Peyer's patch (tissue), 4 donors: ENCODE measurements at regions not wholly inside any gene's neighbourhood (a gene's known extent, or its start where the extent isn't known, plus 50 kb on each side); places are given as distances from the start of the nearest gene placed in this dataset.
"Not testable (repeated sequence)": the region's sequence is repeated elsewhere in the genome, so short reads cannot be mapped to it uniquely, and the experiment has no call there.

ENCODE experiments used
- DNase-seq, 3 donors: peaks; one replicate each; pipeline ENCODE4 v3.0.0-alpha.2; 2017 to 2019
- H3K27ac ChIP-seq, 4 donors: fragments of 200-600 bp; sonication (generic); one replicate each; pipeline ENCODE4 v1.5.1; 2016 to 2019
- H3K27me3 ChIP-seq, 2 donors: fragments of 200-600 bp; sonication (generic); one replicate each; pipeline ENCODE4 v1.5.1; 2019
- H3K36me3 ChIP-seq, 3 donors: fragments of 200-600 bp; sonication (generic); one replicate each; pipeline ENCODE4 v1.5.1; 2016 to 2019
- H3K4me1 ChIP-seq, 4 donors: fragments of 200-600 bp; sonication (generic); one replicate each; pipeline ENCODE4 v1.5.1; 2016 to 2019
- H3K4me3 ChIP-seq, 4 donors: fragments of 200-600 bp; sonication (generic); 1 replicate in 3 of 4; 2 replicates in 1 of 4; pipeline ENCODE4 v1.5.1; 2016 to 2019; ENCODE audit warnings: mild to moderate bottlenecking in 1 of 4
- H3K9me3 ChIP-seq, 4 donors: fragments of 200-600 bp; sonication (generic); one replicate each; pipeline ENCODE4 v1.5.1; 2016 to 2019; ENCODE audit warnings: mild to moderate bottlenecking in 1 of 4
- POLR2A ChIP-seq, 2 donors: fragments of 450-650 bp; IDR thresholded peaks; one replicate each; pipeline ENCODE4 v1.5.1; 2017; ENCODE audit warnings: antibody characterized with exemption in 2 of 2, mild to moderate bottlenecking in 2 of 2, moderate library complexity in 2 of 2
- TF ChIP-seq, protein P1 (sequence below), 6 experiments: fragments of 450-650 bp in 4 of 6; fragments of 200-600 bp in 2 of 6; sonication (generic) in 1 of 6; IDR thresholded peaks; one replicate each; pipeline ENCODE4 v1.5.1; 2017 to 2019; ENCODE audit warnings: antibody characterized with exemption in 6 of 6, mild to moderate bottlenecking in 3 of 6, moderate library complexity in 1 of 6

DNA sequence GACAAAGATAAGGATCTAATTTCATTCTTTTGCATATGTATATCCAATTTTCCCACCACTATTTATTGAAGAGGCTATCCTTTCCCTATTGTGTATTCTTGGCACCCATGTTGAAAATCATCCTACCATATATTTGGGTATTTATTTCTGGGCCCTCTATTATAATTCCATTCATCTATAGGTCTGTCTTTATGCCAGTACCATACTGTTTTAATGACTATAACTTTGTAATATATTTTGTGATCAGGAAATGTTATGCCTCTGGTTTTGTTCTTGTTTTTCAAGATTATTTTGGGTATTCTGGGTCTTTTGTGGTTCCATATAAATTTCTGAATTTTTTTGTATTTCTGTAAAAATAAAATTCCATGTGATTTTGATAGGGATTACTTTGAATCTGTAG, 347.6 kb upstream of the SULF2 start:
- H3K36me3 ChIP-seq, result no peaks in the 10 kb centered on the region
- no peak for TF ChIP-seq POLR2A (IDR thresholded peaks at IDR 0.05)
- TF ChIP-seq, protein P1, sequence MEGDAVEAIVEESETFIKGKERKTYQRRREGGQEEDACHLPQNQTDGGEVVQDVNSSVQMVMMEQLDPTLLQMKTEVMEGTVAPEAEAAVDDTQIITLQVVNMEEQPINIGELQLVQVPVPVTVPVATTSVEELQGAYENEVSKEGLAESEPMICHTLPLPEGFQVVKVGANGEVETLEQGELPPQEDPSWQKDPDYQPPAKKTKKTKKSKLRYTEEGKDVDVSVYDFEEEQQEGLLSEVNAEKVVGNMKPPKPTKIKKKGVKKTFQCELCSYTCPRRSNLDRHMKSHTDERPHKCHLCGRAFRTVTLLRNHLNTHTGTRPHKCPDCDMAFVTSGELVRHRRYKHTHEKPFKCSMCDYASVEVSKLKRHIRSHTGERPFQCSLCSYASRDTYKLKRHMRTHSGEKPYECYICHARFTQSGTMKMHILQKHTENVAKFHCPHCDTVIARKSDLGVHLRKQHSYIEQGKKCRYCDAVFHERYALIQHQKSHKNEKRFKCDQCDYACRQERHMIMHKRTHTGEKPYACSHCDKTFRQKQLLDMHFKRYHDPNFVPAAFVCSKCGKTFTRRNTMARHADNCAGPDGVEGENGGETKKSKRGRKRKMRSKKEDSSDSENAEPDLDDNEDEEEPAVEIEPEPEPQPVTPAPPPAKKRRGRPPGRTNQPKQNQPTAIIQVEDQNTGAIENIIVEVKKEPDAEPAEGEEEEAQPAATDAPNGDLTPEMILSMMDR (IDR thresholded peaks at IDR 0.05), result no peak
- H3K27ac ChIP-seq, result no peak overlapping the region
- H3K9me3 ChIP-seq, result no peaks in the 10 kb centered on the region
- no peak overlapping the region for H3K4me3 ChIP-seq
- H3K4me1 ChIP-seq, result no peaks in the 10 kb centered on the region
- DNase-seq, result no peak
- H3K27me3 ChIP-seq, result no peaks in the 10 kb centered on the region

DNA sequence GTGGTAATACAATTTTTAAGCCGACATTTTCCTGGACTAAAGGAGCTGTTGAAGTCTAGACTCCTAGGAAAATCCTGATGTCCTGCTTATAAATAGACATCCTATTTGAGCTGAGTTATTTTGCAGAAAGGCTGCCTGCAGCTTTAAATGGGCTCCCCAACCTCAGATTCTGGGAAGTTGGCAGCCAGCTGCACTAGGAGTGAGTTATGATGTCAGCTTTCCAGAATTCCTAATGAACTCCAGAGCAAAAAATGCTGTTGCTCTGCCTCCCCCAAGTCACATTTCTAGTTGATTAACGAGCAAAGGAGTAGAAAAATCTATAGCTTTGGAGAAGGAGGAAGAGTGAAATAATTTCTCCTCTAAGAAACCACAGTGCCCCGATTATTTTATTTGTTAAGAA, 346.3 kb upstream of the SULF2 start:
- TF ChIP-seq POLR2A (IDR thresholded peaks at IDR 0.05), result no peak
- TF ChIP-seq, protein P1 (IDR thresholded peaks at IDR 0.05), result no peak
- Histone ChIP-seq H3K9me3 (no peaks in the 10 kb centered on the region), H3K4me1 (no peaks in the 10 kb centered on the region), H3K4me3 (no peak overlapping the region), H3K27ac (no peak overlapping the region), H3K27me3 (no peaks in the 10 kb centered on the region), H3K36me3 (no peaks in the 10 kb centered on the region)
- DNase-seq, result no peak

DNA sequence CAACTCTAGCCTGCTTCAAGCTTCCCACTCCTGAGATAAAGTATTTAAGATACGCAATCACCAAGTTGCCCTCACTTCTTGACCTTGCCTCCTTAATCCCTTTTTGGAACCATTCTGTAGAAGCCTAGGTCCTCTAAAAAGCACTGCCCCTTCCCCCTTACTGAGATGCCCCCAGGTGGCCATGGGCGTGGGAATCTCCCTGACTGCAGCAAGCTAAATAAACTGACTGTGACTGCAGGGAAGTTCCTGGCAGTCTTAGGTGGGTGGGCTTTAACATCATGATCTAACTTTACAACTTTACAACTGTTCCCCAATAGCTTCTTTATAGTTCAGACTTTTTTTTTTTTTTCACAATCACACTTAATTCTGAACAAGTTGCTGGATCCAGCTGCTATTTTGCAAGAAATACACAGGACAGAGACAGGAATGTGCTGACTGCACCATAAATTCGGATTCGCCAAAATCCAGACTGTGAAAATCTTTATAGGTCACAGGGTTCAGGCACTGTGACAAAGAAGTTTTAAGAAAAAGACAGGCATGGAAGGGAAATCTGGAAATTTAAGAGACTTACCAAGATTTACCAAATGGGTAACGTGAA, 344.2 kb upstream of the SULF2 start:
- Histone ChIP-seq H3K4me1 (no peaks in the 10 kb centered on the region), H3K4me3 (no peak overlapping the region), H3K36me3 (no peaks in the 10 kb centered on the region), H3K27me3 (no peaks in the 10 kb centered on the region), H3K27ac (no peak overlapping the region), H3K9me3 (no peaks in the 10 kb centered on the region)
- DNase-seq, result no peak
- TF ChIP-seq POLR2A (IDR thresholded peaks at IDR 0.05), result no peak
- TF ChIP-seq, protein P1 (IDR thresholded peaks at IDR 0.05), result no peak

DNA sequence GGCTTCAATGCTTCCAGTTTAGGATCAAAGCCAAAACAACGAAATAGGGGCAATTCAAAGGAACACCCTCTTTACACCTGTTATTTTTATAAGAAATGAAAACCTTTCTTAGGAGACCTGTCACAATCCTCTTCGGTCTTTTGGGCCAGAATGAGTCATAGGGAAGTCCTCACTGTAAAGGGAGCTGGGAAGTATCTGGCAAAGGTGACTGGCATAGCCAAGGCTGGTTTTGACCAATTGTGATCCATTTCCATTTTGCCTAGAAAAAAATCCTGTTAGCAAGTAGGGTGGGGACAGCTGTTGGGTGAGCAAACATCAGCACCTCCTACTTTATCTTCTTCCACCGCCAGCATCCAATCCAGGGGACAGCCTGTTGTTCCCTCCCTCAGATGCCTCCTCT, 343.2 kb upstream of the SULF2 start:
- Histone ChIP-seq H3K9me3 (no peaks in the 10 kb centered on the region), H3K4me3 (no peak overlapping the region), H3K4me1 (no peaks in the 10 kb centered on the region), H3K27me3 (no peaks in the 10 kb centered on the region), H3K36me3 (no peaks in the 10 kb centered on the region), H3K27ac (no peak overlapping the region)
- DNase-seq, result no peak
- TF ChIP-seq POLR2A (IDR thresholded peaks at IDR 0.05), result no peak
- TF ChIP-seq, protein P1 (IDR thresholded peaks at IDR 0.05), result no peak

DNA sequence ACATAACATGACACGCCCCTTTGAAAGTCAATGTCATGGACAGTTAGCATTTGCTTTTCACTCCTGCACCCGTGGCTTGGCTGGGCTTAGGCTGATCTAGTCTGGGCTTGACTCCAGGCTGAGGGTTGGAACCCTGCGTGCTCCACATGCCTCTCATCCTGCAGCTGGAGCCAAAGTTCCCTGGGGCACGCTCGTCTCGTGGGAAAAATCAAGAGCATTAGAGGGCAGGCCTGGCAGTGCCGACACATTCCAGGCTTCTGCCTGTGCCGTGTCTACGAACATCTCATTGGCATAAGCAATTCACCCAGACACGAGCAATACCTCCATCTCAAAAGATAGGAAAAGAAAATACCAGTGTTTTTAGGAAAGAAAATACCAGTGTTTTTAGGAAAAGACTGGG, 342.7 kb upstream of the SULF2 start:
- not testable (repeated sequence) for DNase-seq, H3K4me1 ChIP-seq, H3K9me3 ChIP-seq, H3K27me3 ChIP-seq, H3K36me3 ChIP-seq, H3K4me3 ChIP-seq, H3K27ac ChIP-seq

DNA sequence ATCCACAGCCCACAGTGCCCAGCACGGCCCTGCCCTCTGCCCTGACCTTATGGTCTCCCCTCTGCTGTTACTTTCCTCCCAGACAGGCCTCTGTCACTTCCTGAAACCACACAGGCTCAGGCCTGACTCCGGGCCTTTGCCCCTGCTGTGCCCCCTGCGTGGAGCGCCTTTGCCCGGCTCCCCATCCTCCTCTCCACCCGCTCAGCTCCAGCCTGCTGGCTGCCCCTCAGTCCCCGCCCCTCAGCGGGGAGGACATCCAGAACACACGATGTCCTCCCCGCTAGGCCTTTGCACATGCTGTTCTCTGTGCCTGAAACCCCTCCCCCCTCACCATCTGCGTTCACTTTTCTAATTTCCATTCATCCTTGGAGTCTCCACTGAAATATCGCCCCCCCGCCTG, 341.9 kb upstream of the SULF2 start:
- DNase-seq, H3K4me3 ChIP-seq, H3K36me3 ChIP-seq, H3K27ac ChIP-seq, H3K27me3 ChIP-seq, H3K9me3 ChIP-seq, H3K4me1 ChIP-seq: not testable (repeated sequence)

DNA sequence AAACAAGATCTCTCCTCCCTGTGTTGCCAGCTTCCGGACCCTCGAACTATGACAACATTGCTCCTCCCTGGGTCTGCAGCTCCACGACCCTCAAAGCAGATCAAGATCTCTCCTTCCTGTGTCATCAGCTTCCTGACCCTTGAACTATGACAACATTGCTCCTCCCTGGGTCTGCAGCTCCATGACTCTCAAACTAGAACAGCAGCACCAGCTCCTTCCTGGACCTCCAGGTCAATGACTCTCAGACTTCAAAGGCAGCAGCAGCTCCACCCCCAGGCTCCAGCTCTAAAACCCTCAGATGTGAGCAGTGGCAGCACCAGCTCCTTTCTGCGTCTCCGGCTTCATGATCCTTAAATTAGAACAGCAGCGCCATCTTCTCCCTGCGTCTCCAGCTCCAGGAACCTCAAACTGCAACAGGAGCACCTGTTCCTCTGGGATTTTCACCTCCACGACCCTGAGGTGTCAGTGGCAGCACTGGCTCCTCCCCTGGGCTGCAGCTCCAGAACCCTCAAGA, 341.0 kb upstream of the SULF2 start:
- TF ChIP-seq, protein P1 (IDR thresholded peaks at IDR 0.05), result no peak
- no peak for TF ChIP-seq POLR2A (IDR thresholded peaks at IDR 0.05)
- no peaks in the 10 kb centered on the region for H3K9me3 ChIP-seq
- DNase-seq, result no peak
- H3K4me3 ChIP-seq, result no peak overlapping the region
- no peaks in the 10 kb centered on the region for H3K4me1 ChIP-seq
- H3K27ac ChIP-seq, result no peak overlapping the region
- no peaks in the 10 kb centered on the region for H3K36me3 ChIP-seq
- H3K27me3 ChIP-seq, result no peaks in the 10 kb centered on the region
